GM19240 (cell line): ENCODE measurements at regions not wholly inside any gene's neighbourhood (a gene's known extent, or its start where the extent isn't known, plus 50 kb on each side); places are given as distances from the start of the nearest gene placed in this dataset.
"Not testable (repeated sequence)": the region's sequence is repeated elsewhere in the genome, so short reads cannot be mapped to it uniquely, and the experiment has no call there.

Source experiments
- DNase-seq: peaks from one replicate; pipeline ENCODE4 v3.0.0; 2011; ENCODE audit warnings: low spot score; ENCODE audit not compliant: insufficient read length

DNA sequence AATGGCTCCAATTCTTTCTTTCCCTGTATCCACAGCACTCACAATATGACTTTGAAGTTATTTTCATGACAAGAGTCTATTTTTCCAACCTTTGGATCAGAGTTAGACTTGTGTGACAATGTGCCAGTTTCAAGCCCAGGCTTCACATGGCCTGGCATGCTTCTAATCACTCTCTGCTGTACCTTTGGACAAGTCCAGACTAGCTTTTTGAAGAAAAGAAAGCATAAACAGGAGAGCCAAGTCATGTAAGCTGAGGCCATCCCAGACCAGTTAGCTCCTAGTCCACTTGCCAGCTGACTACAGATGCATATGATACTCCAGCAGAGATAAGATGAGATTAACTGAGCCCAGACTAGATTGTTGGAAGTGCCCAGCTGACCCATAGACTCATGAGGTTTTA, 513.6 kb upstream of the C9orf72 start:
- DNase-seq: no peak

DNA sequence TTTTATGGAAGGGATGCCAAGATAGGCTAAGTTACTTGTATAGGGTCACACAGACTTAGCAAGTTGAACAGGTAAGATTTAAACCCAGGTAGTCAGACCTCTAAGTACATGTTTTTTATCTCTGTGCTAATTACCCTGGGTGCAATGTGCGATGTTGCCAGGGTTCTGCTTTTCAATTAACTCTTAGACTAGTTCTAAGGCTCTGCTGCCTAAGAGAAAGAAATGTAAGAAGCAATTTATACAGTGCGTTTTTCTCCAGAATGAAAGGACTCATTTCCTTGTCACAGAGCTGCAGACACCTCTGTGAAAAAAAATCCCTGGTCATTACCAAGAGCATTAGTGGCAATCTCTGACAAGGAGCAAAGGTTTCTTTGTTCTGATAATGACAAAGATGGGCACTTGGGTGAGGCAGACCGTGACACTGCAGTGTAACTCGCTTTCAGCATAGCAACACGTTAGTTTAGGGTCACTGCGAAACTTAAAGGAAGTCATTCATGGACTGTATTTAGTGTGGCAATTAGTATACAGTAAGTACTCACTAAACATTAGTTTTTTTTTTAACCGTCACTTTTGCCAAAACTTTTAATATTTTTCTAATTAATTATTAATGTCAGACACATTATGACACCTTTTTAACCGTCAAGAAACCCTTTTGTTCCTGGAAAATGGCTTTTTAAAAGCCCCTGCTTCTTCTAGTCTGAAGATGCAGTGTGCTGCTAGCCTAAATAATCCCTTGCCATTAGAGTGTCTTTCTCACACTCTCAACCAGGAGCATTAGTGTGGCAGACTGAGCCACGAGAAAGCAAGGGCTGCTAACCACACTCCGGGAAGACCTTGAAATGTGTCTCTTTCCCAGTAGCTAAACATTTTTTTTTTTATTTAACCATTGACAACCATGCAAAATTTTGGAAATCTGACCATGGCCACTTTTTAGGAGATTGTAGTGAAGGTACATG, 520.0 kb upstream of the C9orf72 start:
- no peak for DNase-seq

DNA sequence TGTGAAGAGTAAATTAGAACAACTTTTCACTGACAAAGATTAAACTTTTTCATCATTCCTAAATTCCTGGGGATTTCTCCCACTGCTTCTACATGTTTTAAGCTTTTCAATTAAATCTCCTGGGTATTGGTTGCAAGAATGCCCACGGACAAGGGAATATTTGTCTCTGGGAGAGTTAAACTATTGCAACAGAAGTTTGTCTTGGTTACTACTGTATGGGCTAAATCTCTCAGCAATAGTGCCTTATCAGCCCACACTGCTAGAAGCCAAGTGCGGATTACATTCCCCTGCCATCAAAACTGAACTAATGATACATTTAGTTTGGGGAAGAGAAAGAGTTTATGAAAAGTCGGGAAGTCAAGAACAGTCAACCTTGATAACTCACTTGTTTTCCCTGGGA, 528.2 kb upstream of the C9orf72 start:
- no peak for DNase-seq

DNA sequence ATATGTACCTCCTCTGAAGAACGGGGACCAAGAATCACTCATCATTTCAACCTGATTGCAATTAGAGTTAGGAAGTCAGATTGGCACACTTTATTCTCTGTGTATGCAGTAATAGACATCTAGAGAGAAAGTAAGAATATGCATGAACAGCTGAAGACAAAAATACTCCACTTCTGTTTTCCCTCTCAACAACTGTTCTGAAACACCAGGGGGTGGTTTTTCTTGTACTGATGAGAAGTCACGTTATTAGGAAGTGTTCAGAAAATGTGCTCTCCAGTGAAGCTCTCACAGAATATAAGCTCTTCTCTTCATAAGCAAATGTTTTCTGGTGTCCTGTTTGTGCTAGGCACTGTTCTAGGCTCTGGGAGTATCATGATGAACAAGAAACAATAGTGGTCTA, 531.7 kb upstream of the C9orf72 start:
- no peak for DNase-seq

DNA sequence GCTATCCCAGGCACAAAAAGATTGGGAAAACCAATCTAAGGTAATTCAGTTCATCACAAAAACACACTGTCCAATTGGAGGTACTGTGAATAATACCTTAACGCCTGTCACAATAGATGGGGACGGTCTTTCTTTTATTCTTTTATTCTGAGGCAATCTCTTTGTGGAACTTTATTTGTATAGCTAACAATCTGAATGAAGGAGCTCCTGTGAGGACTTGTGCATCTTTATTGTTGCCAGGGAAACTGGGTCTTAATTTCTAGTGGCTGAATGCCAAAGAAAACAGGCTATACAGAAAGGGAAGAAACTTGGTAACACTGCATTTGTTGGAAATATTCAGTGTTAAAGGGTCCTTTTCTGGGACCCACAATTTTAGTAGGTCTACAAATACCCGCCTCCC, 546.9 kb upstream of the C9orf72 start:
- no peak for DNase-seq

DNA sequence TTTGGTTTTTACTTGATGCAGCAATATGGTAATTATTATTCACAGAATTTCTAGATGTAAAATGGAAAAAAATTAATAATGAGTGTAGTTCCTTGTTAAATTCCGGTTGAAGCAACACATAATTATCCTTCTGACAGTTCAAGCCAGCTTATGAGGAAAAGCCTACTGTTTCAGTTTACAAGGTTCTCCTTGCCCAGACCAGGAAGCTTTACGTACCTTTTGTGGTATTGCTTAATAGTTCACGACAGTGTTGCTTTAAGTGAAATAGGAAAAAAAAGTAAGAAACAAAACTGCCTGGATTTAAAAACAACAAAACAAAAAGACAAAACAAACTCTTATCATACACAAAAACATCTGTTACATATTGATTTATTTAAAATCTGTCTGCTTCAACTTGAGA, 547.3 kb upstream of the C9orf72 start:
- DNase-seq: no peak

DNA sequence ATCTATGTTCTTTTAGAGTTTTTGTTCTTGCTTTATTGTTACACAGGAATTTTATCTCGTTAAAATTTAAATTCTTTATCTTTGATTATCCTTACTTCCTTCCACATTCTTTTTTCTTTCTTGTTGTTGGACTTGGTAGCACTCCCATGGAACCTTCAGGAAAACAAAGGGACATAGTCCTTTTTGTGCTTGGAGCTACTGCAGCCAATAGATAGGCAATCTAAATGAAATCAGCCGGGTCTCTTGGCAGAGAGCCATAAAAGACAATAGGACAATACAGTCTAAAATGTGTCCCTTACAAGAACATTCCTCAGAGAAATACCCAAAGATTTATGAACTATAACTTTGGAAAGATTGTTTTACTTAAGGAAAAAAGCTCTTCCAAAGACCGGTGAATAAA, 548.1 kb upstream of the C9orf72 start:
- no peak for DNase-seq

DNA sequence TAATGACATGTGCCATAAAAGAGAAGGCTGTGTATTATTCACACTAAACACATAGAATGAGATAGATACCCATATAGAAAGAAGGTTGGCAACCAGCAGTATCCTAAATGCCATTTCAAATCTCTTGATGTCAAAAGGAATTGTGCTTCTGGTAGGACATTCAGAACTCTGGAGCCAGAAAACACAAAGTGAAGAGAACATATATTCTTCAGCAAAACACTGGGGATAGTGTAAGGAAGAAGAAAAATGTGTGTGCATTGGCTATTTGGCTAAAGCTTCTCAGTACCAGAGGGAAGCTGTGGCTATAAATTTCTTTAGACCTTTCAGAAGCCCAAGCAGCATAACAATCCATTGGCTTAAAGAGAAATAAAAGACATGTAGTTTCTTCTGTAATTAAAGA, 551.6 kb upstream of the C9orf72 start:
- DNase-seq: no peak

DNA sequence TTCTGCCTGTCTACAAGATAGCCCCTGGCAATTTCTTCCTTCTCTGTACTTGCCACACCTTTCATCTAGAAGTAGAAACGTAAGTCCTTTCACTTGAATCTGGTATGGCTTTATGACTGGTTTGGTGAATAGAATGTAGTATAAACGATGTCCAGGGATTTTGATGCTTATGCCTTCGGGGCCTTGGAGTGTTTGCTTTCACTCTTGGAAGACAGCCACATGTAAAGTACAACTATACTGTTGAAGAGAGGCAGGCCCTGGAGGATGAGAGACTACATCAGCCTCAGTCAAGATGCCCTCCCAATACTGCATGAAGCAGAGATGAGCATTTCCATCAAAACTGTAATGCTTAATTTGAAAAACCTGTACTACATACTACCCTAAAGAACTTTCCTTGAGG, 553.8 kb upstream of the C9orf72 start:
- DNase-seq: no peak

DNA sequence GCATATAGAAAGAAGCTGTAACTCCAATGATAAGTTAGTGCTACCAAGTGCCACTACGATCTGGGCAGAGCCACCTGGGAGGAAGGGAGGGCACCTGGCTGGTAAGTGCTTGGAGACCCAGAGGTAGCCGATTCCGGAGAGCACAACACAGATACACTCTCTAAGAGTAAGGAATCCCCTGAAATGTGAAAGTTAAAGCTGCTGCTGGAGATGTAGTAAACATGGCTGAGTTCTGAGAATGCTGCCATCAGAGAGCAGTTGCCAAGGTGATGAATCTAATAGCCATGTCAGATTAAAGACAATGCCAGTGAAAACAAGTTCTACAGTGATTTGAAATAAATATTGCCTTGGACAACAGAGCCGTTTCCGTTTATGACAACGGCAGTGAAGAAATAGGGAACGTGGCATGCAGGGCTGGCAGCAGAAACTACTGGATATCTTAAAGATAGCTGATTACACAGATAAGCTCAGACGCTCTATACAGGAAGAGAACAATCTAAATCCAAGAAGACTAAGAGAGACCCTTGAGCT, 561.2 kb upstream of the C9orf72 start:
- no peak for DNase-seq

DNA sequence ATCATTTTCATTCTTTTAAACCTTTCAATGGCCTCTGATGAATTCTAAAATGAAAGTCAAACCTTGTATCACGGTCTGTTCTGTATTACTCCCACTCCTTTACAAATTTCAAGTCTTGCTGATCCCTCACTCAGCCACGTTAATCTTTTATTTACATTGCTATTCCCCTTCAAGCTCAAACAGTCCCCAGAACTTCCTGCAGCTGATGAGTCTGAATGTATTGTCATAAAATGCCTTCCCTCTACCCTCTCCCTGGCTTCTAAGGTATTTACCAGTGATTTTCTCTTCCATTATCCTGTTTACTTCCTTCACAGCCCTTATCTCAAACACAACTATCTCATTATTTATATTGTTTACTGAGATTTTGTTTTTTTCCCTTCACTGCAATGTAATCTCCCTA, 562.3 kb upstream of the C9orf72 start:
- DNase-seq: no peak

DNA sequence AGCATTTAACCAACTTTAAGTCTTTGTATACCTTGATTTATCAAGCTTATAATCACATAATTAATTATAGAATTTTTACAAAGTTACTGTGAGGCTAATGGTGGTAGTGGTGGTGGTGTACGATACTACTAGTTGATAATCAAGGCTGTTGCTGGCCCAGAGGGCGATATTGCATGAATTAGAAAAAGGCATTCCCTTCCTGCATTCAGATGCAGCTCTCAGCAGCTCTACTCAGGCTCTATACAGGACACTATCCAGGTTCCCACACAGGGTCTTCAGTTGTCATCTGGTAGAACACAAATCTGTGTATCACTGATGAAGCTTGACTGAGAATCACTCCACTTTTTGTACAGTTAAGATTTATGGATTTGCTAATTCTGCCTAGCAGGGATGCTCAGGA, 562.8 kb upstream of the C9orf72 start:
- DNase-seq: no peak

DNA sequence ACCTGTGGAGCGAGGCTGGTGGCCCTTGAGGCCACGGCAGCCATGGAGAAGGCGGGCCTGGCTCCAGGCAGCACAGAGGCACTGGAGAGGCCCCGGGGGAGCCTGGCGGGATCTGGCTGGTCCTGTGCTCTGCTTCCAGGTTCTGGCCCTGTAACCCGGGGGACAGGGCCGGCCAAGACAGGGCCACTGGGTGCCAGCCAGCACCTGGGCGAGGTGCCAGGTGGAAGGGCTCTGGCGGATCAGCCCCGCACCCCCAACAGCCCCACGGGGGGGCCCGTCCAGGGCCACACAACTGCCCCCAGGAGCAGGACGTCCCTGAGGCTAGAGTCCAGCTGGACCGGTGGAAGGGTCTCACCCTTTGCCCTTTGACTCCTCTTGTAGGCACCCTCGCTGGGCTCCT, 574.1 kb upstream of the C9orf72 start:
- not testable (repeated sequence) for DNase-seq

DNA sequence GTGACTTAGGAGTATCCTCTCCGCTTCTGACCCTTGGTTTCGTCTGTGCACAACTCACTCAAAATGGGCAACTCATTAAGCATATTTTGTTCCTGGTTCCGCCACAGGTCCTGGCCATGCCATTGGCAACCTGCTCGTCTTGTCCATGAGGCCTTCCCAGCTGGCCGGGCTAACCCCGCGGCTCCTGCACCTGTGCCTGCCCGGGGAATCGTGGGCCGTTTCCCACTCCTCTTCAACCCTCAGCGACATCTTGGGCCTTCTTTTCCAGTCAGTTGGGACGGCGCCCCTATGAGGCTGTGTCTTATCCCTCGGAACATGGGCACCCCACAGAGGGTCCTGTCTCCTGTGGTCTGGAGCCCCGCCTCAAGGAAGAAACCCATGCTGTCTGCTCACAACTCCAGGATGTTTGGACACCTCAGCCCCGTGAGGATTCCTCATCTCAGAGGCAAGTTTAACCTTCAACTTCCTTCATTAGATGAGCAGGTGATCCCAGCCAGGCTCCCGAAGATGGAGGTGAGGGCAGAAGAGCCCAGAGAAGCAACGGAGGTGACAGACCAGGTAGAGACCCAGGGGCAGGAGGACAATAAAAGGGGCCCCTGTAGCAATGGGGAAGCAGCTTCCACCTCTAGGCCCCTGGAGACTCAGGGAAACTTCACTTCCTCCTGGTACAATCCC, 574.8 kb upstream of the C9orf72 start:
- DNase-seq: not testable (repeated sequence)

DNA sequence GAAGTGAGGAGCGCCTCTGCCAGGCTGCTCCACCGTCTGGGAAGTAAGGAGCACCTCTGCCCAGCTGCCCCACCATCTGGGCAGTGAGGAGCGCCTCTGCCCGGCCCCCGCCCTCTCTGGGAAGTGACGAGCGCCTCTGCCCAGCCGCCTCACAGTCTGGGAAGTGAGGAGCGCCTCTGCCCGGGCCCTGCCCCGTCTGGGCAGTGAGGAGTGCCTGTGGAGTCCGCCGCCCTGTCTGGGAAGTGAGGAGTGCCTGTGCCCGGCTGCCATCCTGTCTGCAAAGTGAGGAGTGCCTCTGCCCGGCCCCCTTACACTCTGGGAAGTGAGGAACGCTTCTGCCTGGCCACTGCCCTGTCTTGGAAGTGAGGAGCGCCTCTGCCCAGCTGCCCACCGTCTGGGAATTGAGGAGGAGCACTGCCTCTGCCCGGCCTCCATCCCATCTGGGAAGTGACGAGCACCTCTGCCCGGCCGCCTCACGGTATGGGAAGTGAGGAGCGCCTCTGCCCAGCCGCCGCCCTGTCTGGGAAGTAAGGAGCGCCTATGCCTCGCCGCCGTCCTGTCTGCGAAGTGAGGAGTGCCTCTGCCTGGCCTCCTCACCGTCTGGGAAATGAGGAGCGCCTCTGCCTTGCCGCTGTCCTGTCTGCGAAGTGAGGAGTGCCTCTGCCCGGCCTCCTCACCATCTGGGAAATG, 576.2 kb upstream of the C9orf72 start:
- DNase-seq: not testable (repeated sequence)

DNA sequence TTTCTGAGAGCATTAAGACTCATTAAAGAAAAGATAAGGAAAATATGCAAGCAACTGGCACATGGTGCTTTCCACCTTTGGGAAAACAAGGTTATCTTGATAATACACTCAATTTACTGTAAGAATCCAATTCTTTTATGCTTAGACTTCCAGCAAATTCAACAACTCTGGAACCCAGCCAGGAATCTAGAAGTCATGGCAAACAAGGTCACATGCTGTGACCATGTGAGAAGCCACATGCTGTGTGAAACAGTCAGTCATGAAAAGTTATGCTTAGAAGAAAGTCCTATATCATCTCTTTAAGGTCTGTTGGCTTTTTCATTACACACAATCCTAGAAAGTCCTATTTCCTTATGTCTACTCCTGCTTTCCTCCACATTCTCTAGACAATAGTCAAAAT, 581.8 kb upstream of the C9orf72 start:
- DNase-seq: no peak

DNA sequence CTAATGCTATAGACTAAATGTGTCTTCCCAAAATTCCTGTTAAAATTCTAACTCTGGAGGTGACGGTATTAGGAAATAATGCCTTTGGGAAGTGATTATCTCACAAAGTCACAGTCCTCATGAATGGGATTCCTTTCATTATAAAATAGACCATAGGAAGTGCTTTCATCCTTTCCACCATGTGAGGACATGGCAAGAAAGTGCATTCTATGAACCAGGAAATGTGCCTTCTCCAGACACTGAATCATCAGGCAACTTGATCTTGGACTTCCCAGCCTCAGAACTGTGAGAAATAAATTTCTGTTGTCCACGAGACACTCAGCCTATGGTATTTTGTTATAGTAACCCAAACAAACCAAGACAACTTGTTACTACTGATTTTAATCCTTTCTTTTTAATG, 582.4 kb upstream of the C9orf72 start:
- no peak for DNase-seq

DNA sequence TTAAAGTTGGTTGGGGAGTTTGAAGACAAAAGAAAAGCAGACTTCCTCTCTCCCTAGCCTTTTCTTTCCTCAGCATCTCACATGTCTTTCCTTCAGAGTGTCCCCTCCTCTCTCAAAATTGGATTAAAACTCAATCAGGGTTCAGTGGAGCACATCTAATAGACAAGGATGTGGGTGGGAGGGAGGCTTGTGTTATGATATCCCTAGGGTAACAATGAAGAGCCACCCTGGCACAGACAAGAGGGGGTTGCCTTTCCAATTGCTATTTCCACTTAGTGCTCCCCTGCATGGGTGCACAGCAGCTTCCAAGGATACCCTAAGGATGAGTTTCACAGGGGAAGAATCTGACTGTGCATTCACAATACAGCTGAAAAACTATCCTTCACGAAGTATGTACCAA, 585.2 kb upstream of the C9orf72 start:
- DNase-seq: no peak

DNA sequence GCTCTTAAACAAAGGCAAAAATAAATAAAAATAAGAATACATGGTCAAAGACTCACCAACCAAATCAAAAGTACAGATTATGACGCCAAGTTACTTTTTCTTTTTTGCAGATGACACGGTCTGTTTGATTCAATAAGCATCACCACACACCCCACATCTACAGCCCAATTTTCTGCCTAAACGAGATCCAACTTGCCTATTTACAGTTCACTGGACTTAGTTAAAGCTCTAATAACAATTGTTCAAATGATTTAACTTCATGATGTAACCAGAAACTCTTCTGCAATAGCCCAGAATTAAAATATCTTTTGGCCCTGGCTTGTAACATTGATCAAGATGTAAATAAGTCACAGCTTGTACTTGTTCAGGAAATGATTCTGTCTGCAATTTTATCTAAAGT, 590.3 kb upstream of the C9orf72 start:
- DNase-seq: no peak

DNA sequence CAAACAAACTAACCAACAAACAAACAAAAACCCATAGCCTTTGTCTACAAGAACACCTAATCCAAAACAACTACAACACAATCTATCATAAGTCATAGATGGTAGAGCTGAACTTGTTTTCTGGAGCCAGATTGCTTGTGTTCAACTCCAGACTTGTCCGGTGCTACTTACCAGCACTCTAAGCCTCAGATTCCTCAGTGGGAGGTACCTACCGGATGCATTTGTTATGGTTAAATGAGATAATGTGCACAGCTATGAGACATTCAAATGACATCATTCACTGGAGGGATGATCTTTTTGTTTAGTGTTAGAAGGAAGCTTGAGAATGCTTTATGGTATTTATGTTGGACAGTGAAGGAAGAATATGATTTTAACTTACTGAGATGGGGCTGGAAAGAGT, 592.9 kb upstream of the C9orf72 start:
- DNase-seq: no peak

DNA sequence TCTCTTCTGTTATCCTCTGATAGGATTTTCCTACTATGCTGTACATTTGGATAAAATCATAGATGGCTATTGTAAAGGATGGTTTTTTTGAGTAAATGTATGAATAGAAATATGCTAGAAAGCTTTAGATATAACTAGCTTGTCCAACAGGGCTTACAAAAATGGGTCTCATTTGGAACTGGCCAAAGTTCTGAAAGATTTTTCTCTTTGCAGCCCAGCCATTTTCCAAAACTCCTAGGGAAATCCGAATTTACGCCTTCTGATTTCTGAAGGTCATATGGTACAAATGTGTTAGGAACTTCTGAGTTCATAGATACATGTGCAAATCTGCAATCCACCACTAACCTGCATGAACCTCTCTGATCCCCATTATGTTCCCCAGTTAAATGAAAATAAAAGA, 603.9 kb upstream of the C9orf72 start:
- no peak for DNase-seq

DNA sequence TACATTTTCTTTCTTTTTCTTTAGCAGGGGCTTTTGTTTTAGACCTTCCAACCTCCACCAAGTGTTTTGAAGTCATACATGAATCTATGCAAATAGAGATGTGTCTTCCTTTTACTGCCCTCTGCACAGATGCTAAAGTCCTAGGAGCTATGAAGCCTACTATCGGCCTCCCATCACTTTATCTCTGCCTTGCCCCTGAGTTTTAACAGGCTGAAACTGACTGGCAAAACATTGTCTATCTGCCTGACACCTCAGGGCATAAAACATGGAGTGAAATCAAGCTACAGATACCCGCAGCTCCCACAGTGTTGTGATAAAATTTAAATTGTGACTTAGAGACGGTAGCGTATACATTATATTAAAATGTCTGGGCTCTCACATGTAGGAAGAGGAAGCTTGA, 604.6 kb upstream of the C9orf72 start:
- DNase-seq: no peak
